GM19238 (cell line): ENCODE measurements at regions not wholly inside any gene's neighbourhood (a gene's known extent, or its start where the extent isn't known, plus 50 kb on each side); places are given as distances from the start of the nearest gene placed in this dataset.

Source experiments
- DNase-seq: peaks from one replicate; pipeline ENCODE4 v3.0.0; 2011; ENCODE audit warnings: low spot score; ENCODE audit not compliant: insufficient read length

DNA sequence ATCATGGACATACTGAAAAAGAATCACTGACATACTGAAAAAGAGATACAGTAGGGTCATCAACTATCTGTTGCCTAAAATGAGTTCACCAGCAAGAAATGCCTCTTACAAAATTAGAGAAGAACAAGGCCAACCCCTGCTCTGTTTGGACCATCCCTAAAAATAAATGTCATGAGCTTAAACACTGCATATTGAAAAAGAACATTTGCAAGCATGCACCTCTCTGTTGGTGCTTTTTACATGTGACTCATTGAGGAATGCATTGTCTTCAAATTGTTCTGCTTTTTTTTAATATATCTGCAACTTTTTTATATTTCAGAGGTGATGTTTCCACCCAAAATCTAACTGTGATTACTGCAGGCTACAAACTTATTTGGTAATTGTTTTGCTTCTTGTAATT lies 233.9 kb upstream of the LRATD1 start:
- DNase-seq = no peak

GRCh38 chr2:14401873-14402272 lies 230.6 kb upstream of the LRATD1 start:
- no peak for DNase-seq

DNA sequence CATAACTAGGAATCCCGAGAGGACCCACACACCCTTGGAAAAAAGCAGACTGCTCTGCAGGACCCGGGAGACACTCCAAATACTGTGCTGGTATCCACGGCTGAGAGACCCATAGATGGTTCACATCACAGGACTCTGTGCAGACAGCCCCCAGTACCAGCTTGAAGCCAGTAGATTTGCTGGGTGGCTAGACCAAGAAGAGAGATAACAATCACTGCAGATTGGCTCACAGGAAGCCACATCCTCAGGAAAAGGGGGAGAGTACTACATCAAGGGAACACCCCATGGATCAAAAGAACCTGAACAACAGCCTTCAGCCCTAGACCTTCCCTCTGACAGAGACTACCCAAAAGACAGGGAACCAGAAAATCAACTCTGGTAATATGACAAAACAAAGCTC lies 223.8 kb upstream of the LRATD1 start:
- no peak for DNase-seq

DNA sequence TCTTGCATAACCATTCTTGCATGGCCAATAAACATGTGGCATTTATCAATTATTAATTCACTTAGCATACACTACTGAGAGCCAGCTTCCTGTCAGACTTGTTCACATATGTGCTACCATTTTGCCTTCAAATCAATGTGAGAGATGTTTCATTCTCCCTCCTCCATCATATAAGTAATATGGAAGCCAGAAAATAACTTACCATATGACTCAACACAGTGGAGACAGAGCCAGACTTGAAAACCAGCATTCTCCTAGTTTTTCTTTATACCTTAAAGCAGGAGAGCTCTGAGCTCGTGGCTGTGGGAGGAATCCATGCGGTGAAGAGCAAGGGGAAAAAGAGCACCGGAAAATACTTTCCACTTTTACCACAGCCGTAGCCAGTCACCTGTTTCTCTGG lies 215.0 kb upstream of the LRATD1 start:
- DNase-seq = no peak

DNA sequence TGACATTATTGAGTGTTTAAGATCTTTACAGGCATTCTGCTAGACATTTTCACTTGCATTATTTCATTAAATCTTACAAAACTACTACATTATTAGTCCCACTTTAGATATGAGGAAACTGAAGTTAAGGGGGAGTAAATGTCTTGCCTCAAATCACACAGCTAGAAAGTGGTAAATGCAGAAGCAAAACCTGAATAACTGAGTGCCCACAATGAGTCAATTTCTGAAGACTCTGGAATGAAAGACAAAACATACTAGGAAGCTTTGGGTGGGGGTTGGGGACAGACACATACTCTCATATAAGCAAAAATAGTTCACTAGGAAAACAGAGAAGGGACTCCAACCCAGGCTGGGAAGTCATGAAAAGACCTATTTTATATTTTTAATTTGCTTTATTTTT lies 214.4 kb upstream of the LRATD1 start:
- no peak for DNase-seq

DNA sequence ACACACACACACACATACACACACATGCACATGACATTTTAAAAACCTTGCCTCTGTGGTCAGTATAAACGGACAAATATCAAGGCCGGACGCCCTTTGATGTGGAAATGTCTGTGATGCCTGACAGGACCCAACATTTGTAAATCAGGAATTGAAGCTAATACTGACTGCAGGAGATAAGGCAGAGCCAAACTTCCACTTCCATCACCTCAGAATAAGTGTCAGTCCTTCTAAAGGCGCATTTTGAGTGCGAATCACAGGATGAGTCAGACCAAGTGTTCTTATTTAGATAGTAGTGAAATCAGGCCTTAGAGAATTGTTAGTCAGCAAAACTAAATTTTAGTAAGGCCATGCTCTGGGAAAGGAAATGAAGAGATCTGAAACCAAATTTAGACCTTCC lies 211.7 kb upstream of the LRATD1 start:
- no peak for DNase-seq

- no peak for DNase-seq
Measured at GRCh38 chr2:14422426-14422825, 210.1 kb upstream of the LRATD1 start.

- DNase-seq = no peak
Measured at GRCh38 chr2:14423145-14423906, 209.2 kb upstream of the LRATD1 start.

DNA sequence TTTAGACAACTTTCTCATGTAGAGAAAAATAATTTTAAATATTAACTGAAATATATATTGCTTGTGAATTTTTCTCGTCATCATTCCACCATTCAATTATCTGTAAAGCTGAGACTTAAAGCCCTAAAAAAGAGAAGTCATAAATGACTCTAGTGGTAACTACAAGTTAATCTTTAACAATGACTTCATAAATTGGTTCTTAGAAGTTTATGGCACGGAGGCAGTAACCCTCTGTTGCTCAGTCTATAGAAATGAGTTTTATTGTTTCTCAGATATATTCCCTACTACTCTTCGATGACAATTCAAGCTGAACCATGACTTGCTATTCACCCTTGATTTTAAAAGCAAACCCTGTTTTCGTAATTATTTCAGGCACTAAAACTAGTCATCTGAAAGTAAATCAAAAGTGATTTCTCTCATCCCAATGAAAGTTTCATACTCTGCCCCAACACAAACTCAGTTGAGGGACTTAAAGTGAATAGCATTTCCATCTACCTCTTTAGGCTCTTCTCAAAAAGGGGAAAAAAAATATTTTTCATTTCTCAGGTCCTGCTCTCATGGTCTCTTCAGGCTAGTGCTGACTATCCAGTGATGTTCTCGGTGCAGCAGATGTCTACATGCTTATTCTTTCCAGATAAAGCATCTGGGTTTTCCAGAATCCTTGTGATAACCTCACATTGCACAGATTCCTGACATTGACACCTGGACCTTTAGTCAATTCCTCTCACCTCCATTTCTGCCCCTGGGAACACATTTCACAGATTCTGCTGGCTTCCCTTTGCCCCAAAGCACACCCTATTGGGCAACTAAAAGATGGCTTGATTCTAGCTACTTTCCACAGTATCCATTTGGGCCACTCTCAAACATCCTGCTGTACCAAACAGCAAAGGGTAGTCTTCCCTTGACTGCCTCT lies 207.8 kb upstream of the LRATD1 start:
- DNase-seq = no peak

DNA sequence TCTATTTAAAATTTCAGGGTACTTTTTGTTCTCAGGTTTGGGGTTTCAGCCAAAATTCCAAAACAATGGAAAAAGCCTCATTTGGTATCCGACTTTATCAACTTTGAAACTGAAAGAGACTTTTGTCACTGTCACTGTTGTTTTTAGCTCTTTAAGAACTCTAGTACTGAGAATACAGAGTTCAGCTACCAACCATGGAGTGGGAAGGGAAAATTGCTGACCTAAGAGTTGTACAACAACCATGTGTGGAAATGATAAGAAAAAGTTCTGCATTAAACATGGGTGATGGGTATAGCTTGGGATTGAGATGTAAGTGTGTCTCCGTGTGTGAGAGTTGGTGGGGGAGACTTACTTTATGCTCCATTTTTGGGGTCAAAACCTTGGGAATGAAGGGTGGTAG lies 206.6 kb upstream of the LRATD1 start:
- no peak for DNase-seq

DNA sequence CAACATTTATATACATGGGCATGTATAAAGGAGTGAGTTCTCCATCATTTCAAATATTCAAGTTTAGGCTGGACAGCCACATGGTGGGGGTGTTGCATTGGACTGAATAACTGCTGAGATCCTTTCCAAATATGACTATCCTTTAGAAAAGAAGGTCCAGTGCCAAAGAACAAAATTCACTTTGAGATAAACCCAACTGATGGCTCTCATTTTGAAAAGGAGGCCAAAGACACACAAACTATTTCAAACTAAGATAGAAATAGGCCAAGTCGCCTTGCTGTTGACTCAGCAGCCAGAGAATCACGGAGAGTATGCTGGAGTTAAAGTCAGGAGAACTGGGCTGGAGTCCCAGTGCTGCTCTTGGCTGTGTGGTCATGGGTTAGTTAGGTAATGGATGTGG lies 204.5 kb upstream of the LRATD1 start:
- DNase-seq = no peak

DNA sequence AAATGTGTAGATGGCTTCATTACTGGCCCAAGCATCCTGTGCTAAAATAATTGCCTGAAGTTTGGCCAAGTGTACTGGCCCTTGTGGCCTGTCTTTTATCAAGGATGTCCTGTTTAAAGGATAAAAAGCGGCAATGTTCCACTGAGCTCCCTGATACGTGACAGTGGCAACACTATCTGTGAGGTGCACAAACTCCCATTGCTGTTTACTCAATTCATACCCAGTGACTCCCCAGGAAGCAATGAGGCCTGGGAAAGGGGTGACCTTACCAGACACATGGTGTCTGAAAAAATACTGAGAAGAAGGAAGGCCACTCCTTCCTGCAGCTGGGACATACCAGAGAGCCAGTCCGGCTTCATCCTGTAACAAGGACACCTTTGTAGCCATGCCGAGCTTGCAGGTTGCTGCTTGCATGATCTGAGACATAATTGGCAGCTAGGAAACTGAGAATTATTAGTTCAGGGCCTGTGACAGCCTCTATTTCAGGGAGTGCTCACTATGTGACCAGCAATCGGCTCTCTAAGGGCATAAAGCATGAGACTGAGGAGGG lies 198.5 kb upstream of the LRATD1 start:
- no peak for DNase-seq

DNA sequence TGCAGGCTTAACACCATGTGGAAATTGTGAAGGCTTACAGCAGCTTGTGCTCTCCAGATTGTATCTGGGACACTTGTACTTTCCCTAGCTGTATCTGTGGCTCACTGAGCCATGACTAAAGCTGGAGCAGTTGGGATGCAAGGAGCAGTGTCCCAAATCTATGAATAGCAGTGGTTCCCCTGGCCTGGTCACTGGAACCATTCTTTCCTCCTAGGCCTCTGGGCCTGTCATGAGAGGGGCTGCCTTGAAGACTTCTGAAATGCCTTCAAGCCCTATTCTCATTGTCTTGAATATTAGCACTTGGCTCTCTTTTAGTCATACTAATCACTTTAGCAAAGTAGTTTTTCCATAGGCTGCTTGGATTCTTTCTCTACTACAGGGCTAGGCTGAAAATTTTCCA lies 186.8 kb upstream of the LRATD1 start:
- no peak for DNase-seq

- no peak for DNase-seq
Measured at GRCh38 chr2:14448340-14448739, 184.2 kb upstream of the LRATD1 start.

GRCh38 chr2:14451312-14451711 lies 181.2 kb upstream of the LRATD1 start:
- DNase-seq = no peak

- DNase-seq = no peak
Measured at GRCh38 chr2:14454202-14454601, 178.3 kb upstream of the LRATD1 start.

DNA sequence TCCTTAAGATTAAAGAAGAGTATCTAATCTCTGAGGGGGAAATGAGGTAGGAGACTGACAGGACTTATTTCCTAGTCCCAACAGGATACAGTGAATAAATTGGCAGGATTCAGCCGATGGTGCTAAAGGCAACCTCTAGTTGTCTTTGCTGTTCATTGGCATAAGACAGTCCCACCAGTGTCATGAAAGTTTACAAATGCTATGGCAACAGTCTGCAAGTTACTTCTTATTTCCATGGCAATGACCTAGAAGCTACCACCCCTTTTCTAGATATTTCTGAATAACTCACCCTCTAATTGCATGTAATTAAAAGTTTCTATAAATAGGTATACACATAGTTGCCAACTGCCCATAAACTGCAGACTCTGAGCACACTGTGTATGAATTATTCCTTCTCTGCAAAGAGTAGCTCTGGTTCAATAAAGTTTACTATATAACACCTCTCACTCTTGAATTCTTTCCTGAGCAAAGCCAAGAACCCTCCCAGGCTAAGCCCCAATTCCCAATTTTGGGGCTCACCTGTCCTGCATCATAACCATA lies 172.7 kb upstream of the LRATD1 start:
- DNase-seq = no peak

DNA sequence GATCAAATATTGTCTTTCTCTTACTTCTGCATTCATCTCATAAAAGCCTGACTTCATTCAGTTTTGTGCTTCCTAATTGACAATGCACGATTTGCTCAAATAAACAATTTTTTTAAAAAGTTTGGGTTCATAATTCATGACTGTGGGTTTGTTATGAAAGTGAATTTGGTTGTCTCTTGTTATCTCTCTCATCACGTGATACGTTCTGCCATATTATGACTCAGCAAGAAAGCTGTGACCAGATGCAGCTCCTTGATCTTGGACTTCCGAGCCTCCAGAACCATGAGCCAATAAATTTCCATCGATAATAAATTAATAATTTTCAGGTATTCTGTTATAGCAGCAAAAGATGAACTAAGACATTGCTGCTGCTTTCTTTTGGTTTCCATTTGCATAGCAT lies 156.5 kb upstream of the LRATD1 start:
- no peak for DNase-seq

DNA sequence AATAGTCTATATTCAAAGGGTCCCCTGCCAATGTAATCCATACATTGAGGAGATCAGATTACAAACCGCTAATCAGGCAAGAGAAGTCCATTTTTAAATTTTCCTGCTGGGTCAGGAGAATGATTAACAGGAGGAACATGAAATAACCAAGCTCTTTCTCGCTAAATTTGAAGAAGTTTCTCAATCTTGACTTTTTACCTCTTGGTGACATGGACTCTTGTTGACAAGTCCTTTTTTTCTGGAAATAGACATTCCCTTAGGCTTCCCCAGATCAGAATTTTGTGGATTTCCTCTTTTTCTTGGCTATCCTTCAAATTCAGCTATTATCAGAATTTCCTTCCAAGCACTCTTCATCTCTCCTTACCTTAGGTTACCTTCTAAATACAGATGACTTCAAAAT lies 153.0 kb upstream of the LRATD1 start:
- no peak for DNase-seq

DNA sequence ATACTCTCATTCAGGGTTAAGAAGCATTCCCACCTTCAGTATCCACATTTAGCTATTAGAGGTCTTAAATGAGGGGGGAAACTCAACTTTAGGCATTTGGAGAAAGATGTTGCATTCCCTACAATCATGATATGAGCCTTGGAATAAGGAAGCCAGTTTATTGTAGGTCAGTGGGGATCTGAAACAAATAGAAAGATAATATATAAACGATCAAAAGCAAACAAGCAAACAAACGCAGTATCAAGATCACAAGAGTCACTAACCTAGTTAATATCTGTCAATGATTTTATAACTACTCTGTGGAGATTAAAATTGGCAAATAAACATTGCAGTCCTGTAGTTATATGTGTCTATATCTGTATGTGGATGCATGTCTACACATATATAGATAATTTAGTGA lies 152.4 kb upstream of the LRATD1 start:
- no peak for DNase-seq

GRCh38 chr2:14480906-14481305 lies 151.6 kb upstream of the LRATD1 start:
- DNase-seq = no peak

GRCh38 chr2:14492920-14493503 lies 139.5 kb upstream of the LRATD1 start:
- DNase-seq = no peak
